Immature natural killer cell (primary cell): ENCODE measurements at regions not wholly inside any gene's neighbourhood (a gene's known extent, or its start where the extent isn't known, plus 50 kb on each side); places are given as distances from the start of the nearest gene placed in this dataset.

Experiments used
- DNase-seq, 3 donors: peaks; one replicate each; pipeline ENCODE4 v3.0.0; 2022; ENCODE audit warnings: mixed read lengths in 1 of 3
- H3K27ac Mint-ChIP-seq, 6 donors: one replicate each; pipeline ENCODE4 v1.8.0; 2020; ENCODE audit warnings: mixed read lengths in 6 of 6, mild to moderate bottlenecking in 5 of 6, inconsistent platforms in 4 of 6, moderate library complexity in 3 of 6
- H3K27me3 Mint-ChIP-seq, 3 donors: one replicate each; pipeline ENCODE4 v1.8.0; 2020 to 2021; ENCODE audit warnings: low read depth in 3 of 3, mild to moderate bottlenecking in 3 of 3, mixed read lengths in 3 of 3, moderate library complexity in 3 of 3, inconsistent platforms in 1 of 3
- H3K36me3 Mint-ChIP-seq, 3 donors: one replicate each; pipeline ENCODE4 v1.8.0; 2020; ENCODE audit warnings: mixed read lengths in 3 of 3, inconsistent platforms in 2 of 3, mild to moderate bottlenecking in 2 of 3
- H3K4me1 Mint-ChIP-seq, 2 donors: one replicate each; pipeline ENCODE4 v1.8.0; 2020; ENCODE audit warnings: inconsistent platforms in 2 of 2, mild to moderate bottlenecking in 2 of 2, mixed read lengths in 2 of 2, moderate library complexity in 1 of 2
- H3K4me3 Mint-ChIP-seq, 5 donors: one replicate each; pipeline ENCODE4 v1.8.0; 2020; ENCODE audit warnings: mild to moderate bottlenecking in 5 of 5, mixed read lengths in 5 of 5, inconsistent platforms in 3 of 5, moderate library complexity in 3 of 5
- H3K9me3 Mint-ChIP-seq, 6 donors: one replicate each; pipeline ENCODE4 v1.8.0; 2020; ENCODE audit warnings: mild to moderate bottlenecking in 6 of 6, mixed read lengths in 6 of 6, inconsistent platforms in 4 of 6, moderate library complexity in 3 of 6

DNA sequence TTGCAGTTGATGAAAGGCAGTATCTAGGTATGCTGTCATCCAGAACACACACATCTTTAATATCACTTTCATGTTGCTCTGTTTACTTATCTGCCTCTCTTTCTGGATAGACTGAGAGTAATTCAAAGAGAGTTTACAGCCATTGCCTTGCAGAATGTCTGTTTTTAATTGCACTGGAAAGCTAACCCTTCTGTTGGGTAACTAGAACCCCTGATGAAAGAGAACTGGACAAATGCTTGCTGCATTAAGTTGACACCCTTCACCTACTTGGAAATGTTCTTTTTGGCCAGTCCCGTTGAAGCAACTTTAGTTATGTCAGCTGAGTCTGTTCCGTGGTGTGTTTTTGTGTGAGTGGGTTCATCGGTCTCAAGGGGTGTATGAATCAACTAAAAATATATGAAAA lies 383.8 kb upstream of the CITED2 start:
- DNase-seq = no peak
- Mint-ChIP-seq H3K9me3 (no peaks in the 10 kb centered on the region), H3K4me3 (no peak overlapping the region), H3K27me3 (peaks cover 0 to 4% (median 0%) of the 10 kb centered on the region in 3 donors), H3K36me3 (no peaks in the 10 kb centered on the region), H3K27ac (no peak overlapping the region), H3K4me1 (no peaks in the 10 kb centered on the region)

DNA sequence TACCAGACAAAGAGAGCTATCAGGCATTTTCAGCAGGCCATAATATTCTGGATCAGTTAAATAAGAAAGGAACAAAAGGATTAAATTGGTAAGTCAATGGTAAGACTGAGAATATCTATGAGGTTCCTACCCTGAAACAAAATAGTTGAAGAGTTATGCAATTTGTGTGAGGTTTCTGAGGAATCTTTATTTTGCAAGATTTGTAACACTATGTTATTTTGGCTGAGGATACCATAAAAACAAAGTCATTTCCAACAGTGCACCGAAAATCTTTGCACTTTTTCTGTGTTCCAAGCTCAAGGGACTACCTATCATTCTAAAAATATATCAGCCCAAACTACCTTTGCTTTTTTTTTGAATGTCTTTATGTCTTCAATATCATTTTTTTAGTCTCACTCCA lies 383.3 kb upstream of the CITED2 start:
- Mint-ChIP-seq H3K9me3 (no peaks in the 10 kb centered on the region), H3K27me3 (peaks cover 0 to 4% (median 0%) of the 10 kb centered on the region in 3 donors), H3K4me3 (no peak overlapping the region), H3K27ac (no peak overlapping the region), H3K36me3 (no peaks in the 10 kb centered on the region), H3K4me1 (no peaks in the 10 kb centered on the region)
- DNase-seq = no peak

DNA sequence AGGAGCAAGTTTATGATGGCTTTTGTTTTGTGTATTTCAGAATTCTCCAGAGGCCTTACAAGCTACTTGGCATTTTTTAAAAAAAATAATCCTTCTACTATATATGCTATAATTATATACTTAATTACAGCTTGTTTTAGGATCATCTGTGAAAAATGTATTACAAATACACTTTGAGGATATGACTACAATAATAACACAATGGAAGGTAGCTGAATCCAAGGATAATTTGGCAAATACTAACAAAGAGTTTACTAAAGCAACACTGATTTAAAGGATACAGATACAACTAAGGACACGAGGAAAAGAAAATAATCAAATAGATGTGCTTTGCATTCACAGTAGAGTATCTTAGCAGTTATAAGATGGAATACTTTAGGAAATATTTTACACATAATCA lies 381.9 kb upstream of the CITED2 start:
- peaks cover 0 to 4% (median 0%) of the 10 kb centered on the region in 3 donors for H3K27me3 Mint-ChIP-seq
- DNase-seq = no peak
- no peaks in the 10 kb centered on the region for H3K4me1 Mint-ChIP-seq
- no peak overlapping the region for H3K4me3 Mint-ChIP-seq
- H3K27ac Mint-ChIP-seq = no peak overlapping the region
- H3K36me3 Mint-ChIP-seq = no peaks in the 10 kb centered on the region
- H3K9me3 Mint-ChIP-seq = no peaks in the 10 kb centered on the region

DNA sequence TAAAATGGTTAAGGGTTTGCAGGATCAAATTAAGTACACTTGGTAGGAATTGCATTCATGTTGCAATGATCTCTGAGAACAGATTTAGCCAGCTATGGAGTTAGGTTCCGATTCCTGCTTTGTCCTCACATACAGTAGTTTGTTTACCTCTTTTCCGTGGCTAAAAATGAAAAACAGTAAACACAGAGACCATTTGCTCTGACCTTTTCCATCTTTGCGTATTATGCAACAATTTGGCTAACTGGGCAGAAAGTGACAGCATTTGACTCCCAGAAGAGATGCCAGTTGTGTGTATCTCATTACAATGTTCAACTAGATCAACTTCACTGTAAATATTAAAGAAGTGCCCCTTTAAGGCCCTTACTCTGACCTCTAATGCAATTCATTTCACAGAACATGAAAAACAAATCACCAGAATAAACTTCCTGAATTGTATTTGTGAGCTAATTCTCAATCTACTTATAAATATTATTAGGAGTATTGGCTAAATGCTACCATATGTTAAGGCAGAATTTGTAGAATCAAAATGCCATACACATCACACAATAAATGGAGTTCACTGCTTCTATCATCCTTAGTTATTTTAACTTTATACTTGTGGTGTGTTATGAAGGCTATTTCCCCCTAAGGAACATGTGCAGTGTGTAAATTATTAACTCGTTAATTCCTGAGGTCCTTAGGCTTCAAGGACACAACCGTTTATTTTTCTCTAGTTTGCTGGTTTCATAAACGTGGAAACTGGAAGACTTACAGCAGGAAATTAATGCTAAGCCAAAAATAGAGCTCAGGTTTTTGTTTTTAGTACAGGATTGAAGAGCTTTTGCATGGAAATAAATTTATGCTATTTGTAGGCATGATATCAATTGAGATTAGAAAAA lies 380.7 kb upstream of the CITED2 start:
- H3K9me3 Mint-ChIP-seq = no peaks in the 10 kb centered on the region
- H3K4me3 Mint-ChIP-seq = no peak overlapping the region
- no peak for DNase-seq
- no peaks in the 10 kb centered on the region for H3K4me1 Mint-ChIP-seq
- H3K27ac Mint-ChIP-seq = no peak overlapping the region
- no peaks in the 10 kb centered on the region for H3K36me3 Mint-ChIP-seq
- peaks cover 0 to 4% (median 0%) of the 10 kb centered on the region in 3 donors for H3K27me3 Mint-ChIP-seq

DNA sequence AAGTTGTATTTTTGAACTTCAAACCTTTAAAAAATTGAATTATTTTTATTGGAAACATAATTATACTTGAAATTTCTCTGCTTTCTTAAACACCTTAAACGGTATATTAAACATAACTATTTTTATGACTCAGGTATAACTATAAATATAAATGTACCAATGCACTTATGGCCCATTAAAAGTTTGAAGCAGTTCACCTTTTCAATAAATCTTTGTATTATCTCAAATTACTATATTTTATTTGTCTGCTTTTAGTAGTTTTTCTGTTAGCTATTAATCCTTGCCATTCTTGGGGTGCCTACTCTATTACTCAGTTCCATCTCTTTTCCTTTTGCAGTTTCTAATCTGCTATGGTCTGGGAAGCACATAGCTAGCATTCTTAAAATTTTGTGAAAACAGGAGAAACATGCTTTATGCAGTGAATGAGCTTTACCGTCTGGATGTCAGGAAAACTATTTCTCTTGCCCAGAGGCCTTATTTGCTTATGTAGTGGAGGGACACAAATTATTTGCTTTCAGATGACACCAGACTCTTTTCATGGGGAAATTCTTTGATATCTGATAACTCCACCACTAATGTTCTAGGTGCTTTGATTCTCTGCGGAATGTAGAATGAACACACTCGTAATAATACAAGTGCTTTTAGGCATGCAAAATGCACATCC lies 378.9 kb upstream of the CITED2 start:
- no peak for DNase-seq
- no peaks in the 10 kb centered on the region for H3K9me3 Mint-ChIP-seq
- H3K4me3 Mint-ChIP-seq = no peak overlapping the region
- peak overlapping the region in 1 of 6 donors; percentile 8 for H3K27ac Mint-ChIP-seq
- peaks cover 0 to 4% (median 0%) of the 10 kb centered on the region in 3 donors for H3K27me3 Mint-ChIP-seq
- H3K4me1 Mint-ChIP-seq = no peaks in the 10 kb centered on the region
- H3K36me3 Mint-ChIP-seq = no peaks in the 10 kb centered on the region

DNA sequence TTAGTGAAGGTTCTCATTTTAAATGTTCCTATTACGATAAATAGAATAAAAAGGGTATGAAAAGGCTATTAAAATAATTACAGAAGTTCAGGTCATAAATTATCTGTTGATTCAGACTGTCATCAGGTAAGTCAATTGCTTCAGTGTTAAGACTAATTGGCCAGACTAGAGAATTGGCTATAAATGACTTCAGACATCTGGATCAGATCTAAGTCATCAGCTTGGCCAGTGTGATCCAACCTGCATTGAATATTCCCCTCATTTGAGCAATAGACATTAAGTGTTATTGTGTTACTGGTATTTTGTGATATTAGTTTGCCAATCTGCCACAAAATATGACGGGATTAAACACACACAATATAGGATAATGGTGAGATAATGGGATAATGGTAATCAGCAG lies 377.6 kb upstream of the CITED2 start:
- Mint-ChIP-seq H3K36me3 (no peaks in the 10 kb centered on the region), H3K9me3 (no peaks in the 10 kb centered on the region), H3K27me3 (peaks cover 0 to 2% (median 2%) of the 10 kb centered on the region in 3 donors), H3K4me1 (no peaks in the 10 kb centered on the region), H3K27ac (no peak overlapping the region), H3K4me3 (no peak overlapping the region)
- DNase-seq = no peak

DNA sequence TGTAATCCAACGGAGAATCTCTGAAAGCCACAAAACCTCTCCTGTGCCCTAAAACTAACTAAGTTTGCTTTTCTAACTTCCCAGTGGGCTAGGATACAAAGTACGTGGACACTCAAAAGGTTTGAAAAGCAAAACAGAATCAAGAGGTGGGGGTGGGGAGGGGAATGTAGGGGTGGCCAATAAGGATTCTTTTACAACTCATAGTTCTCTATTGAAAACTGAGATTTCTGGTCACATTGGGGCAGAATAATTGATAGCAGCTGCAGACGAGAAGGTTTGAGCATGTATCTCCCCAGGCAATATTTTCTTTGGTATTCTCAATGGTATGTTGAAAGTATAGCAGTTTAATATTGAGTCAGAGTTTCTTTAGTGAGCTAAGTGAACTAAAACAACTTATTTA lies 376.7 kb upstream of the CITED2 start:
- Mint-ChIP-seq H3K4me1 (no peaks in the 10 kb centered on the region), H3K27ac (no peak overlapping the region)

DNA sequence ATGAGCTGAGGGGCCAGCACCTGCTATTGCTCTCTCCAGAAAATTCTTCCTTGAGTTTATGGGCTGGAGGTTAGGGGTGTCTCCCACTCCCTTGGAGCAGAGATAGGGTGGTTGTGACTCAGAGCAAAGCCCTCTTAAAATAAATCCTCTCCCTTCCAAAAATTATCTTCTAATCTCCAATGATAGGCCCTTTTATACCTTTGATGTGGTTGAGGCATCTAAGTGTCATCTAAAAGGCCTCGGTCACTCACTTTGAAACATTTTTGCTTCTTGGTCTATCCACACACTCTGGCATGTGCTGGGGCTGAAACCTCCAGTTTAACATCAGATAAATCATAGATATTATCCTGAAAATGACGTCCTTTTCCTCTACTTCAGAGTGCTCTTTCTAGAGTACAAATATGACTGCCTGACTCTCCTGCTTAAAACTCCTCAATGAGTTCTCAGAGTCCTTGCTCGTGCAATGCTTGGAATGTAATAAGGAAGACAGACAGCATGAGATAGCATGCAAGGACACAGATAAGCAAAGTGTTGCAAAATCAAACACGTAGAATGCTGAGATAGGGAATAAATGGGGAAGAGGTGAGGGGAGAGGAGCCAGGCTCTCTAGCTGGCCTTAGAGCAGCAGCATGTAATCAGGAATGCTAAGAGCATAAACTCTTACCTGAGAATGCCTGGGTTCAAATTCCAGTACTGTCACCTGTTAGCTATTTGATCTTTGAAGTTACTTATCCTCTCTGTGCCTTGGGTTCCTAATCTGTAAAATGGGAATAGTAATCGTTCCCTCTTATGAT lies 374.1 kb upstream of the CITED2 start:
- no peaks in the 10 kb centered on the region for H3K9me3 Mint-ChIP-seq
- H3K4me3 Mint-ChIP-seq = no peak overlapping the region
- H3K36me3 Mint-ChIP-seq = no peaks in the 10 kb centered on the region
- peaks cover 0 to 2% (median 0%) of the 10 kb centered on the region in 3 donors for H3K27me3 Mint-ChIP-seq
- no peak for DNase-seq
- H3K27ac Mint-ChIP-seq = no peak overlapping the region
- H3K4me1 Mint-ChIP-seq = no peaks in the 10 kb centered on the region

More for the DNA sequence above, 376.7 kb upstream of the CITED2 start:
- no peaks in the 10 kb centered on the region for H3K36me3 Mint-ChIP-seq
- no peak for DNase-seq
- no peaks in the 10 kb centered on the region for H3K9me3 Mint-ChIP-seq
- peaks cover 0 to 2% (median 2%) of the 10 kb centered on the region in 3 donors for H3K27me3 Mint-ChIP-seq
- no peak overlapping the region for H3K4me3 Mint-ChIP-seq

DNA sequence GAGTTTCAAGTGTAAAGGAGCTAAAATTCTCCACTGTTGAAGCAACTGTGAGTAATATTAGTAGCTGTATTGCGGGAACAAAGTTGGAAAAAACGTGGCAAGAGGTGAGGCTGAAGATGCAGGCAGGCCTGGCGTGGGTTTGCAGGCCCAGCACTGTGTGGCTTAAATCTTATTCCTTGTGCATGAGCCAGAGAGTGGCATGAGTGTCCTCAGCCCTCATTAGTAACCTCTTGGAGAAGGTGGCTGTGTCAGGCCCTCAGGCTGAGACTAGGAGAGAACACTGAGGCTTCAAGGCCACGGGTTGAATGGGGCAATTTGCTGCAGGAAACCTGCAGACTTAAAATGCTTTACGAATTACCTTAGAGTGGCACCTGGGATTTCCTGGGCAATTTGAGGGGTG lies 372.7 kb upstream of the CITED2 start:
- Mint-ChIP-seq H3K27ac (no peak overlapping the region), H3K27me3 (peaks cover 0 to 2% (median 0%) of the 10 kb centered on the region in 3 donors), H3K4me1 (no peaks in the 10 kb centered on the region), H3K4me3 (no peak overlapping the region), H3K36me3 (no peaks in the 10 kb centered on the region), H3K9me3 (no peaks in the 10 kb centered on the region)
- DNase-seq = no peak

DNA sequence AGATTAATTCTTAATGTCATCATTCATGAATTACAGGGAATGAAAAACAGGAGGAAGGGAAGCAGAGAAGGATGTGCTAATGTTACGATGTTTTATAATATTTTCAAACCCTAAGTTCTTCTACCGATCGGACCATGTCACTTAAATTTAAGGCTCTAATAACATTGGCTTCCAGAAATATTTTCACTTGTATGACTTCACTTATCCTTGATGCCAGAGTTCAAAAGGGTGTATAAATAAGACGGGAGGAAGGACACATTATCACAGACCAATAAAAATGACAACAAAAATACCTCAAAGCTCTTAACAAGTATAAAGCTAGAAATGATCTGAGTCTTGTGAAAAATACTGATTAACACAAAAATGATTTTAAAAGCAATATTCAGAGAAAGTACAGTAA lies 370.4 kb upstream of the CITED2 start:
- peaks cover 0 to 2% (median under 1%) of the 10 kb centered on the region in 3 donors for H3K27me3 Mint-ChIP-seq
- no peaks in the 10 kb centered on the region for H3K4me1 Mint-ChIP-seq
- H3K27ac Mint-ChIP-seq = no peak overlapping the region
- H3K9me3 Mint-ChIP-seq = no peaks in the 10 kb centered on the region
- no peaks in the 10 kb centered on the region for H3K36me3 Mint-ChIP-seq
- no peak overlapping the region for H3K4me3 Mint-ChIP-seq
- DNase-seq = no peak

DNA sequence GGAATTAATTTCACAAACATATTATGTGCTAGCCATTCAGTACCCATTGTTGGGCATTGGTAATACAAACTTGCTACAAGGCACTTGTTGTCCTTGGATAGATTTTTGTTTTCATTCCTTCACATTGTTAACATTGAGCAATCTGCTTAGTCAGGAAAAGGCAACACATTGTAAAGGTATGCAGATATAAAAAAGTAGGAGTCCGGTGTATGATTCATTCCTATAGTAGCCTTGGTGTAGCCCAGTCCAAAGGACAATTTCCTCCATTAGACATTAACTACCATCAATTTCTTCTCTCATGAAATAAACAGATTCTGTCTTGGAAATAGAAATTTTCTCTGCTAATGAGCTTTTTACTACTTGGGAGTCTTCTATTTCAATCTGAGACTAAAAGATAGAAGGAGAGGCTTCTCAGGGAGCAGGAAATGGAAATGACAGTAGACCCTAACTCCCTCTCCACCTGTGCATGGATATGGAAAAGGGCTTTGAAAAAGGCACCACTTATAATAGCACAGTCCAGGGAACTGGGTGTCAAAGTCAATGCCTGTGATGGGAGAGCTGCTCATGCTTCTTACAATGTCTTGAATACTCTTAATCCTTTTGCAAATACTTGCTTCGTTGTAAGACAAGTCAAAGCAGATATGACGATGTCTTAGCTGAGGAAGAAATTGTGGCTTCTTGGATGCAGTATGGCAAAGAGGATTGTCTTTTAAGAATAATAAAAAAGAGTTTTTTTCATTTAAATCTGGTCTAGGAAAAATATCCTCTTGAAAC lies 369.4 kb upstream of the CITED2 start:
- Mint-ChIP-seq H3K27me3 (peaks cover 0 to 2% (median 2%) of the 10 kb centered on the region in 3 donors), H3K4me1 (no peaks in the 10 kb centered on the region), H3K4me3 (no peak overlapping the region), H3K36me3 (no peaks in the 10 kb centered on the region), H3K27ac (no peak overlapping the region), H3K9me3 (no peaks in the 10 kb centered on the region)
- no peak for DNase-seq

DNA sequence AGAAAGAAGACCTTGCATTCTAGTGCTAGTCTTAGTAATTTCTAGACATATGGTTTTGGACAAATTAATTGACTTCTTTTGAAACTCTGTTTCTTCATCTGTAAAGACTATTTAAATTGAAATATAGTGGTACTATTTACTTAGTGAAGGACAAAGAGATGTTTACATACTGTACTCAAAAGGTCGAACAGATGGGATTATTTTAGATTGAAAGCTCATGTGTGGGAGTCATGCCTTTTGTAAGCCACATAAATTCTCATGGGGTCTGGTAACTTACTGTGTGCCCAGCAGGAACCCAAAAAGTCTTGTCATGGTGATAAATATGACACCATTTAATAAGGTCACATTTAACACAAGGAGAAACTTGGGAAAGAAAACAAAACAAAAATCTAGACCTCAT lies 368.2 kb upstream of the CITED2 start:
- Mint-ChIP-seq H3K27ac (no peak overlapping the region), H3K4me3 (no peak overlapping the region), H3K9me3 (no peaks in the 10 kb centered on the region), H3K36me3 (no peaks in the 10 kb centered on the region), H3K27me3 (peaks cover 0 to 3% (median 0%) of the 10 kb centered on the region in 3 donors), H3K4me1 (no peaks in the 10 kb centered on the region)
- no peak for DNase-seq

DNA sequence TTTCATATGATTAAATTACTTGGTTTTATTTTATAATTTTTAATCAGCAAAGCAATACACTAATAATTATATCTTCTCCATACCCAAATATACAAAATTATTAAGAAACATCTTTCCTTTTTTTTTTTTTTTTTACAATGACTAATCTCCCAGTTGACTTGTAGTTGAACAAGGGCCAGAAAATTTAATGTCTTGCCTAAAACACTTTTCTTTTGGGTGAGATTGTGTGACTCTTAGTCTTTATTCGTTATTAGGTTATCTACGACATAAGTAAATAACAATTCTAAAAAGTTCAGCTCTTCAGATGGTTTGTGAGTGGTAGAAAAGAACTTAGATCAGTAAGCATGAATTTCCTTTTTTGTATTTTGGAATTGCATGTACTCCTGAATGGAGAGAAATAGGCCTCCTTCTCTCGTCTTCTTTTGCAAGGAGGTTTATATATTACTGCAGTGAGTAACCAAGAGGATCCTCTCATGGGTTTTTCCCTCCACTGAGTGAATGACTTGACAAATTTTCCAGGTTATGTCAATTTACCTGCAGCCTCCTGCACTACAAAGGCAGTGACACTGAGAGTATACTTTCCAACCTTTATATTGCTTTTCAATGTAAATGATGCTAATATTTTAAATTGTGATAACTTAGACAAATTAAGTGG lies 364.5 kb upstream of the CITED2 start:
- DNase-seq = no peak
- H3K9me3 Mint-ChIP-seq = no peaks in the 10 kb centered on the region
- H3K27me3 Mint-ChIP-seq = peaks cover 0 to 3% (median 3%) of the 10 kb centered on the region in 3 donors
- H3K27ac Mint-ChIP-seq = no peak overlapping the region
- H3K4me1 Mint-ChIP-seq = no peaks in the 10 kb centered on the region
- H3K4me3 Mint-ChIP-seq = no peak overlapping the region
- H3K36me3 Mint-ChIP-seq = no peaks in the 10 kb centered on the region
